Aorta (tissue), 5 donors: ENCODE measurements at regions not wholly inside any gene's neighbourhood (a gene's known extent, or its start where the extent isn't known, plus 50 kb on each side); places are given as distances from the start of the nearest gene placed in this dataset.

Experiments used
- ATAC-seq: fragments of 200-7000 bp; cut with Tn5 transposase; one replicate; pipeline ENCODE4 v1.9.1; 2022; ENCODE audit warnings: moderate library complexity; ENCODE audit not compliant: low FRiP score
- DNase-seq, 2 donors: peaks; one replicate each; pipeline ENCODE4 v3.0.0-alpha.2; 2020
- H3K27ac ChIP-seq, 2 donors: one replicate each; pipeline ENCODE4 v1.5.1; 2013; ENCODE audit warnings: low read length in 2 of 2, mild to moderate bottlenecking in 2 of 2, moderate library complexity in 2 of 2, control low read depth in 1 of 2, inconsistent platforms in 1 of 2, low read depth in 1 of 2
- H3K27me3 ChIP-seq, 2 donors: one replicate each; pipeline ENCODE4 v1.6.1; 2013; ENCODE audit warnings: control low read depth in 1 of 2, low read length in 1 of 2, mild to moderate bottlenecking in 1 of 2, moderate library complexity in 1 of 2; ENCODE audit not compliant: insufficient read depth in 2 of 2, control insufficient read depth in 1 of 2
- H3K36me3 ChIP-seq, 2 donors: one replicate each; pipeline ENCODE4 v1.6.1; 2013; ENCODE audit warnings: control low read depth in 1 of 2, low read length in 1 of 2, mild to moderate bottlenecking in 1 of 2; ENCODE audit not compliant: insufficient read depth in 2 of 2, control insufficient read depth in 1 of 2
- H3K4me1 ChIP-seq, 2 donors: one replicate each; pipeline ENCODE4 v1.6.1; 2013; ENCODE audit warnings: low read length in 2 of 2, control low read depth in 1 of 2, mild to moderate bottlenecking in 1 of 2, moderate library complexity in 1 of 2; ENCODE audit not compliant: insufficient read depth in 2 of 2, control insufficient read depth in 1 of 2
- H3K4me3 ChIP-seq, 2 donors: one replicate each; pipeline ENCODE4 v1.5.1; 2013; ENCODE audit warnings: low read length in 2 of 2, control low read depth in 1 of 2, mild to moderate bottlenecking in 1 of 2
- H3K9me3 ChIP-seq: one replicate; pipeline ENCODE4 v1.6.1; 2013; ENCODE audit warnings: mild to moderate bottlenecking, low read length; ENCODE audit not compliant: control insufficient read depth
- WGBS, 2 donors: extraction: QIAGEN DNeasy Blood & Tissue Kit; methylation state at CpG; one replicate each; pipeline ENCODE4 v1.1.7; 2013; 5-methylcytosine and 5-hydroxymethylcytosine counted together
- intact Hi-C, 2 donors: fragments of 100-400 bp; cut with DNase I; formaldehyde crosslinking; loops; one replicate each; pipeline versions ENCODE4 v1.14.2 to v1.15.0; 2022
- donor health status: healthy with polysubstance abuse.
- donor health status: Bipolar disorder and iron deficiency.
- donor health status: DM: no; HTN: no; CAD: no.
- donor health status: DM: no; HTN: no; CAD: no.
- donor health status: DM: yes; HTN: yes; CAD: no.

DNA sequence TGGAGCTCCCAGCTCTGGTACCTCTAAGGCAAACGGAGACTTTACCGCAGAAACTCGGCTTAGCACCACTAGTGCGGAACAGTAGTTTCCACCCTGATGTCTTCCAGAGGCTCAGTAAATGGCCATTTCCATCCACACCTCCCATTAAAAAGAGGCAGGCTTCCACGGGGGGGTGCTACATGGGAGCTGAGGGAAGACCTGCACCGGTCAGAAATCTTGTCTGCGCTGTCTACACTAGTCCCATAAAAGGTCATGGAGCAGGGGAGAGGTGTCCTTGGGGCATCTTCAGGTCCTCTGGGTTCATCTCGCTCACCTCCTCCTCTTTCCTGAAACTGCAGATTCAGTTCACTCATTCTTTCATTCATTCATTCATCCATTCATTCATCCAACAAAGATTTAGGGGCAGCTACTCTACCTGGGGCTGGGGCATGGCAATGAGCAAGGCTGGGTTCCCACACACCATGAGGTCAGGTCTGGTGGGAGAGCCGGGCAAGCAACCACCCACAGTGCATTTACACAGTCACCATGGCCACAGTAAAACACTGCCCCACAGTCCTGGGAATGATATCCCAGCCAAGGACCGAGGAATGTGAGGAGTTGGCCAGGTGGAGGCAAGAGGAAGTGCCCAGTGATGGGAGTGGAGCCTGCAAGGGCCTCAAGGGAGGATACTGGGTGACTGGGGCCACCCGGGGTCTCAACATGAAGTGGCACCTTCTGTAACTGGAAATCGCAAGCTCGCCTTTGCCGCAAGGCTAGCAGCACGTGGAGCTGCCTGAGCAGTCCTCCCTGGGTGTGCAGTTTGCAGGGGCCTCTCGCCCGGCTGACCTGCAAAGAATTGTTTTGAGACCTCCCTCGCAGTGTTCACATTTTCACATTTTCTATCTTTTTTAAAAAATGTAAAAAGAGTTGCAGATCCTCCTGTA is 180.2 kb upstream of the RAB6C start:
- DNase-seq (no peak), ATAC-seq (no peak)
- H3K4me1 ChIP-seq = no peaks in the 10 kb centered on the region
- no peaks in the 10 kb centered on the region for H3K36me3 ChIP-seq
- intact Hi-C loops = no loop called here
- H3K4me3 ChIP-seq = no peak overlapping the region
- no peaks in the 10 kb centered on the region for H3K9me3 ChIP-seq
- no peaks in the 10 kb centered on the region for H3K27me3 ChIP-seq
- WGBS, 2 donors = 80 to 81% methylated on average over 18 of the region's 18 CpGs
- no peak overlapping the region for H3K27ac ChIP-seq

DNA sequence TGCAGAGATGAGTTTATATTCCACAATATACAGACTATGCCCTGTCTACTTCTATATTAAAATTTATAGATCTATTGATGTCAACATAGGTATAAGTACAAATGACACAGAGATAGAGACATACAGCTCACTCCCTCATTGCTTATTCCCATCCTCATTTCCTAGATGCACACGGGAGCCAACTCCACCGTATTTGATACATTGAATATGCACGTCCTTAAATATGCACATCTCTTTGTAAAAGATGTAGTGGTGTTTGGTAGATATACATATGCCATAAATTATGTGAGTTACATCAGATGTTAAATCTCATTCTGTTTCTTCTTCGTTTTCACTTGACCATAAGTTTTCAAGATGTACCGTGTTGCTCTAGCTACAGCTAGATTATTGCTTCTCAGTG is 179.2 kb upstream of the RAB6C start:
- ATAC-seq = no peak
- no peaks in the 10 kb centered on the region for H3K36me3 ChIP-seq
- H3K27me3 ChIP-seq = no peaks in the 10 kb centered on the region
- 90 to 92% methylated on average over 5 of the region's 5 CpGs for WGBS, 2 donors
- no peak overlapping the region for H3K4me3 ChIP-seq
- no peaks in the 10 kb centered on the region for H3K4me1 ChIP-seq
- no peaks in the 10 kb centered on the region for H3K9me3 ChIP-seq
- intact Hi-C loops = no loop called here
- no peak overlapping the region for H3K27ac ChIP-seq
- DNase-seq = no peak

DNA sequence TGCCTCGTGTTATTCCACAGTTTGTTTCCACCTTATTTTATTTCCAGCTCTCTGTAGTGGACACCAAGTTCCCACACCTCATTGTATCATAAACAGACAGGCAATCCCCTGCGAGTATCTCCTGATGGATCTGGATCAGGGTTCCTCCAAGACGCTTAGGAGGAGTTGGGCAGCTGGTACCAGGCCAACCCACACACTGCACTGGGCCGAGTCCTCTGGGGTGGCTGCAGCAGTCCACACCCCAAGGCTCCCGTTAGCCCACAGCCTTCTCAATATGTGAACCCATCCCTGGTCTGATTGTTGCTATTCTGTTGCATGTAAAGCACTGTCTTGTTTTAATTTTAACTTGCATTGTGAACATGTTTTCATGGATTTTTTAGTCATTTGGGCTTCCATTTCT is 178.8 kb upstream of the RAB6C start:
- no peak overlapping the region for H3K4me3 ChIP-seq
- H3K27ac ChIP-seq = no peak overlapping the region
- no peaks in the 10 kb centered on the region for H3K9me3 ChIP-seq
- intact Hi-C loops = no loop called here
- H3K36me3 ChIP-seq = no peaks in the 10 kb centered on the region
- no peaks in the 10 kb centered on the region for H3K27me3 ChIP-seq
- 59 to 68% methylated on average over 5 of the region's 5 CpGs for WGBS, 2 donors
- H3K4me1 ChIP-seq = no peaks in the 10 kb centered on the region
- DNase-seq (no peak), ATAC-seq (no peak)

DNA sequence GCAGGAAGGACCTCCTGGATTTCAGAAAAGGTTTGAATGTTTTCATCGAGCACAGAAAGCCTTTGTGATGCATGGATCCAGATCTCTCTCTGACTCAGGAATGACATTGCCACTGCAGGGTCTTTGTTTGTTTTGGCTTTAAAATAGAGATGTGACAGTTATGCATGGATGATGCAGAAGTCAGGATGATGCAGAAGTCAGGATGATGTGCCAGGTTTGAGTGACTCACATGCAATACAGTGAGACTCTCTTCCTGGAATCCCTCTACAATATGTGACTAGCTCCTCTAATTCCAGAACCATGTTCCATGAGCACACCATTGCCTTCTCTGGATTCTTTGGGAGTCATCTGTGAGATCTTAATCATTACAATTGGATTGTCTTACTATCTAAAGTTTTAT is 177.9 kb upstream of the RAB6C start:
- 59 to 65% methylated on average over 1 of the region's 1 CpG for WGBS, 2 donors
- Histone ChIP-seq H3K4me3 (no peak overlapping the region), H3K4me1 (no peaks in the 10 kb centered on the region), H3K36me3 (no peaks in the 10 kb centered on the region), H3K9me3 (peaks cover 1% of the 10 kb centered on the region), H3K27ac (no peak overlapping the region), H3K27me3 (no peaks in the 10 kb centered on the region)
- no peak for ATAC-seq
- DNase-seq = no peak
- intact Hi-C loops = no loop called here

DNA sequence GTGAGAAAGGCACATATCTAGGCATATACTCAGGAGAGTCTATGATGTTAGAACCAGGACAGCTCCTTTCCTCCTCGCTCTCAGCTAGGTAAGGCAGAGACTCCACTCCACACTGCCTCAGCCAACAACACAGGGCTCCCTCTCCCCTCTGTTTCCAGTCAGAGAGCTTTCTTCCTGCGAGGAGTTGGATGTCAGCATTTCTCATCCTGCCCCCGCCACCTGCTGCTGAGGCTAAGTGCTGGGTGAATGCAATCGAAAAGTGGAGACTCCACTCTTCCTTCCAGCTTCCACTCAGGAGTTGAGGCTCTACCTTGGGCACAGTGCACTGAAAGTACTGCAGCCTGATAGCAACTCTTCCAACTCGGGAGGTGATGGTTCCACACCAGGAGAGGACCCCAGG is 177.2 kb upstream of the RAB6C start:
- DNase-seq = no peak
- 61 to 70% methylated on average over 5 of the region's 5 CpGs for WGBS, 2 donors
- no peak for ATAC-seq
- Histone ChIP-seq H3K9me3 (peaks cover 1% of the 10 kb centered on the region), H3K27me3 (no peaks in the 10 kb centered on the region), H3K4me3 (no peak overlapping the region), H3K4me1 (no peaks in the 10 kb centered on the region), H3K27ac (no peak overlapping the region), H3K36me3 (no peaks in the 10 kb centered on the region)
- intact Hi-C loops = no loop called here

DNA sequence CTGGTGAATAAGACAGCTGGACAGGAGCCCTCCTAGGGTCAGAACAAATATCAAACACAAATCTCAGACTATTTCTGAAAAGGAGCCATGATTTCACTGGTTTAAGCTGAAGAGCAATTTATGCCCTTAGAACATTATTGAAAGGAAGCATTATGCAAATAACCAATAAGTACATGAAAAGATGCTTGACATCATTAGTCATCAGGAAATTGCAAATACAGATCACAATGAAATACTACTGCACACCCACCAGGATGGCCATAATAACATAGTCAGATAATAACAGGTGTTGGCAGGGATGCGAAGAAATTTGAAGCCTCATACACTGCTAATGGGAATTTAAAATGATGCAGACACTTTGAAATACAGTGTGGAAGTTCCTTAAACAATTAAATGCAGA is 176.4 kb upstream of the RAB6C start:
- no peak for ATAC-seq
- Histone ChIP-seq H3K27ac (no peak overlapping the region), H3K27me3 (no peaks in the 10 kb centered on the region), H3K4me1 (no peaks in the 10 kb centered on the region), H3K36me3 (no peaks in the 10 kb centered on the region), H3K4me3 (no peak overlapping the region), H3K9me3 (peaks cover 1% of the 10 kb centered on the region)
- intact Hi-C loops = no loop called here
- WGBS, 2 donors = 97% methylated on average over 1 of the region's 1 CpG
- DNase-seq = no peak

DNA sequence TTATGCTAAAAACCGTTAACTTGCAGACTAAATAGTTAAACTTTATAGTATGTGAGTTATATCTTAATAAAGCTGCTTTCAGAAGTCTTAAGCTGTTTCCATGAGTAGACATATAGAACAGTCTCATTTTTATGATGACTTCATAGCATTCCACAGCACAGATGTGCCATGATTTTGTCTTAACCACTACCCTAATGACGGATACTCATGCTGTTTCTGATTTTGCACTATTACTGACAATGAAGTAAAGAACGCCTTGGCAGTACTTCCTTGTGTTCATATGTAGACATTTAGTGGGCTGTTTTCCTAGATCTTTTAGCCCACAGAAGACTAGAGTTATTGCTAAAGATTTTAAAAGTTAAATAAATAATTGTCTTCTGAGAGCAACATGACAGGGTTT is 175.6 kb upstream of the RAB6C start:
- H3K27ac ChIP-seq = no peak overlapping the region
- DNase-seq (no peak), ATAC-seq (no peak)
- no peaks in the 10 kb centered on the region for H3K4me1 ChIP-seq
- H3K4me3 ChIP-seq = no peak overlapping the region
- no peaks in the 10 kb centered on the region for H3K36me3 ChIP-seq
- no peaks in the 10 kb centered on the region for H3K27me3 ChIP-seq
- peaks cover 1% of the 10 kb centered on the region for H3K9me3 ChIP-seq
- 81 to 86% methylated on average over 3 of the region's 3 CpGs for WGBS, 2 donors
- intact Hi-C loops = no loop called here

DNA sequence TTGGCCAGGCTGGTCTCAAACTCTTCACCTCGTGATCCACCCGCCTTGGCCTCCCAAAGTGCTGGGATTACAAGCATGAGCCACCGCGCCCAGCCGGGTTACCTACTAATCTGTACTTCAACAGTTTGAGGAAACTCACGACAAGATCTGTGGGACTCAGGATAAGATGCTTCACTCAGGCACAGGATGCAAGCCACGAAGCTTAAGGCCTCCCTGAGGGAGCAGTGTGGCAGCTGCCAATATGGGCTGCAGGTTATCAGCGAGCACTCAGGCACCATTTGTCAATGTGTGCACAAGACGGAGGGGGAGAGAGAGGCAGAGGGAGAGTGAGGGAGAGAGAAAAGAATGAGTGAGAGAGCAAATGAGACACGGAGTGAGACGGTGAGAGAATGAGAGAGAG is 173.6 kb upstream of the RAB6C start:
- 57 to 70% methylated on average over 11 of the region's 11 CpGs for WGBS, 2 donors
- Histone ChIP-seq H3K9me3 (peaks cover 1% of the 10 kb centered on the region), H3K27me3 (no peaks in the 10 kb centered on the region), H3K36me3 (no peaks in the 10 kb centered on the region), H3K4me3 (no peak overlapping the region), H3K4me1 (no peaks in the 10 kb centered on the region), H3K27ac (no peak overlapping the region)
- no peak for DNase-seq
- ATAC-seq = no peak
- intact Hi-C loops = no loop called here

DNA sequence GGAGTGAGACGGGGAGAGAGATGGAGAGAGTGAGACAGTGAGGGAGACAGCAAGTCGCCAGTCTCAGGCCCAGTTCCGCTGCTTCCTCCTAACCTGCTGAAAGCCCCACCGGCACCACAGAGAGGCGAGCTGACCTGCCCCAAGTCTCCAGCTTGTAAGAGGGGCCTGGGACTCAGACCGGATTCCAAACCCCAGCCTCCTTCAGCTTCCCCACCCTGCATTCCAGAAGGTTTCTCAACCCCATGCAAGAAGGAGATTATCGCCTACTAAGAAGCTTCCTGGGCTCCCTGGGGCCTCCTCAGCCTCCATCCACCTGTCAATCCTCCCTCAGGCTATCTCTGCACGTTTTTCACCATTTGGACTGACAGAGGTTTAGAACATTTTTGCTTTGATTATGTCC is 173.1 kb upstream of the RAB6C start:
- intact Hi-C loops = no loop called here
- H3K4me3 ChIP-seq = no peak overlapping the region
- H3K27ac ChIP-seq = no peak overlapping the region
- H3K27me3 ChIP-seq = no peaks in the 10 kb centered on the region
- WGBS, 2 donors = 59 to 69% methylated on average over 8 of the region's 8 CpGs
- peak; percentile 15 for ATAC-seq
- H3K4me1 ChIP-seq = no peaks in the 10 kb centered on the region
- no peak for DNase-seq
- H3K9me3 ChIP-seq = peaks cover 1% of the 10 kb centered on the region
- no peaks in the 10 kb centered on the region for H3K36me3 ChIP-seq
